ENCODE measurements at regions not wholly inside any gene's neighbourhood (a gene's known extent, or its start where the extent isn't known, plus 50 kb on each side); places are given as distances from the start of the nearest gene placed in this dataset.

GRCh38 chr5:67538855-67539506 is 342.4 kb upstream of the CD180 start:
- H3K27me3 ChIP-seq: no peaks in the 10 kb centered on the region
- H3K9ac ChIP-seq: no peak overlapping the region
- Mint-ChIP-seq H3K36me3 (no peaks in the 10 kb centered on the region), H3K4me1 (peaks cover 2% of the 10 kb centered on the region), H3K9me3 (peaks cover 2% of the 10 kb centered on the region), H3K27ac (no peak overlapping the region), H3K27me3 (ENCODE audit: insufficient read depth, low read depth) (no peaks in the 10 kb centered on the region), H3K4me3 (no peak overlapping the region)
- no peak overlapping the region for H3K4me3 ChIP-seq
- TF ChIP-seq, protein P1, sequence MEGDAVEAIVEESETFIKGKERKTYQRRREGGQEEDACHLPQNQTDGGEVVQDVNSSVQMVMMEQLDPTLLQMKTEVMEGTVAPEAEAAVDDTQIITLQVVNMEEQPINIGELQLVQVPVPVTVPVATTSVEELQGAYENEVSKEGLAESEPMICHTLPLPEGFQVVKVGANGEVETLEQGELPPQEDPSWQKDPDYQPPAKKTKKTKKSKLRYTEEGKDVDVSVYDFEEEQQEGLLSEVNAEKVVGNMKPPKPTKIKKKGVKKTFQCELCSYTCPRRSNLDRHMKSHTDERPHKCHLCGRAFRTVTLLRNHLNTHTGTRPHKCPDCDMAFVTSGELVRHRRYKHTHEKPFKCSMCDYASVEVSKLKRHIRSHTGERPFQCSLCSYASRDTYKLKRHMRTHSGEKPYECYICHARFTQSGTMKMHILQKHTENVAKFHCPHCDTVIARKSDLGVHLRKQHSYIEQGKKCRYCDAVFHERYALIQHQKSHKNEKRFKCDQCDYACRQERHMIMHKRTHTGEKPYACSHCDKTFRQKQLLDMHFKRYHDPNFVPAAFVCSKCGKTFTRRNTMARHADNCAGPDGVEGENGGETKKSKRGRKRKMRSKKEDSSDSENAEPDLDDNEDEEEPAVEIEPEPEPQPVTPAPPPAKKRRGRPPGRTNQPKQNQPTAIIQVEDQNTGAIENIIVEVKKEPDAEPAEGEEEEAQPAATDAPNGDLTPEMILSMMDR (IDR thresholded peaks at IDR 0.05): no peak
- TF ChIP-seq EZH2phosphoT487 (IDR thresholded peaks at IDR 0.05): no peak
- TF ChIP-seq EZH2 (IDR thresholded peaks at IDR 0.05): no peak
- H3K36me3 ChIP-seq: no peaks in the 10 kb centered on the region
- no peaks in the 10 kb centered on the region for H3K79me2 ChIP-seq (ENCODE audit: low read depth)
- no peak overlapping the region for H3K27ac ChIP-seq
- no peak overlapping the region for H2AFZ ChIP-seq (replicated peaks)
- peaks cover 7% of the 10 kb centered on the region for H3K4me1 ChIP-seq
- DNase-seq (ENCODE audit: low spot score): no peak
- H4K20me1 ChIP-seq (ENCODE audit: low read depth): no peaks in the 10 kb centered on the region
- no peak overlapping the region for H3K4me2 ChIP-seq
- H3F3A ChIP-seq (ENCODE audit: low read depth): no peaks in the 10 kb centered on the region
- H3K9me3 ChIP-seq (ENCODE audit: low read depth): no peaks in the 10 kb centered on the region

DNA sequence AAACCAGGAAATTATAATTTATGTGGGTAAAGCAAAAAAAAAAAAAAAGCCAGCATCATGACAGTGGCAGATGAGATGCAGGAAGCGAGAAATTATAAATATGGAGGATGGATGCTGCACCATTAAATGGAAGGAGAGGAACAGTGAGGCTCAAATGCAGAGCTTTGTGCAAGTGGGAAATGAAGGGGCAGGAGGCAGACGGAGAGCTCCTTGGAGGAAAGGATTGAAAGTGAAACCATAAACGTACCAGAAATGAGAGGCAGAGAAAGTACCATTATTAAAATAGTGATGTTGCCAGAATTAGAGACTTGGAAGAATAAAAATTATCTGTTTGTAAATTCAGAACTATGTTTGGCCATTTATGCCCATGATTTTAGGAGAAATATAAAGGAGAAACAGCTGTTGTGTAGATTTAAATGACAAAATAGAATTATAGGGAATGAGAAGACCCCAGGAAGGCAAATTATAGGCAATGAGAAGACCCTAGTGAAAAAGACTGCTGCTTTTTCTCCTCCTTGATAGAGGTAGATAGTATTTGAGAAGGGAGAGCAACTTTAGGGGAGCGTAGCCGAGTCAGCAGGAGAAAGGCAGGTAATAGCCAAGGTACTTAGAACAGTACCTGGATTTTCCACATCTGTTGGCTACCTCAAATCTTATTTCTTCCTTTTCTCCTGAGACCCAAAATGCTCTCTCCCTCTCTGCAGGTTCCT is 341.0 kb upstream of the CD180 start:
- Histone ChIP-seq H3K9ac (no peak overlapping the region), H3F3A (ENCODE audit: low read depth) (no peaks in the 10 kb centered on the region), H3K4me3 (no peak overlapping the region), H3K36me3 (no peaks in the 10 kb centered on the region), H3K4me1 (peaks cover 7% of the 10 kb centered on the region), H3K27me3 (no peaks in the 10 kb centered on the region), H3K9me3 (ENCODE audit: low read depth) (no peaks in the 10 kb centered on the region), H3K79me2 (ENCODE audit: low read depth) (no peaks in the 10 kb centered on the region), H4K20me1 (ENCODE audit: low read depth) (no peaks in the 10 kb centered on the region), H2AFZ (replicated peaks) (peak overlapping the region; percentile 42), H3K4me2 (no peak overlapping the region), H3K27ac (no peak overlapping the region)
- no peaks in the 10 kb centered on the region for H3K27me3 Mint-ChIP-seq (ENCODE audit: insufficient read depth, low read depth)
- no peak overlapping the region for H3K27ac Mint-ChIP-seq
- peaks cover 2% of the 10 kb centered on the region for H3K4me1 Mint-ChIP-seq
- DNase-seq (ENCODE audit: low spot score): no peak
- no peak overlapping the region for H3K4me3 Mint-ChIP-seq
- peaks cover 2% of the 10 kb centered on the region for H3K9me3 Mint-ChIP-seq
- no peaks in the 10 kb centered on the region for H3K36me3 Mint-ChIP-seq
- TF ChIP-seq, protein P1 (IDR thresholded peaks at IDR 0.05): no peak
- TF ChIP-seq EZH2 (IDR thresholded peaks at IDR 0.05) (no peak), EZH2phosphoT487 (IDR thresholded peaks at IDR 0.05) (no peak)

GRCh38 chr5:67536866-67537265 is 340.3 kb upstream of the CD180 start:
- no peaks in the 10 kb centered on the region for H3K79me2 ChIP-seq (ENCODE audit: low read depth)
- H3F3A ChIP-seq (ENCODE audit: low read depth): no peaks in the 10 kb centered on the region
- no peak overlapping the region for H3K9ac ChIP-seq
- H3K36me3 ChIP-seq: no peaks in the 10 kb centered on the region
- H3K27ac Mint-ChIP-seq: no peak overlapping the region
- no peaks in the 10 kb centered on the region for H3K9me3 ChIP-seq (ENCODE audit: low read depth)
- no peak overlapping the region for H2AFZ ChIP-seq (replicated peaks)
- no peaks in the 10 kb centered on the region for H3K36me3 Mint-ChIP-seq
- TF ChIP-seq EZH2 (IDR thresholded peaks at IDR 0.05) (no peak), EZH2phosphoT487 (IDR thresholded peaks at IDR 0.05) (no peak)
- TF ChIP-seq, protein P1 (IDR thresholded peaks at IDR 0.05): no peak
- H3K27me3 Mint-ChIP-seq (ENCODE audit: insufficient read depth, low read depth): no peaks in the 10 kb centered on the region
- peaks cover 2% of the 10 kb centered on the region for H3K4me1 Mint-ChIP-seq
- no peaks in the 10 kb centered on the region for H3K27me3 ChIP-seq
- H3K4me2 ChIP-seq: no peak overlapping the region
- H3K27ac ChIP-seq: no peak overlapping the region
- no peak for DNase-seq (ENCODE audit: low spot score)
- no peak overlapping the region for H3K4me3 ChIP-seq
- no peaks in the 10 kb centered on the region for H3K9me3 Mint-ChIP-seq
- H4K20me1 ChIP-seq (ENCODE audit: low read depth): no peaks in the 10 kb centered on the region
- no peak overlapping the region for H3K4me3 Mint-ChIP-seq
- H3K4me1 ChIP-seq: peaks cover 7% of the 10 kb centered on the region

All from neural progenitor cell (in vitro differentiated cells).